PC-9 (cell line): ENCODE measurements at regions not wholly inside any gene's neighbourhood (a gene's known extent, or its start where the extent isn't known, plus 50 kb on each side); places are given as distances from the start of the nearest gene placed in this dataset.

Experiments used
- BruUV-seq: library from RNA; stranded (reverse); fragments of 400-500 nt; replicated peaks from 2 replicates; lab custom pipeline; 2021; lab: Mats Ljungman, UMichigan
- CTCF ChIA-PET: fragments of 300-600 bp; sonication (Branson Sonifier 250); formaldehyde crosslinking; loops from one replicate; lab custom pipeline; 2022; ENCODE audit warnings: antibody characterized with exemption; lab: Charles Lee
- POLR2A ChIA-PET: fragments of 300-600 bp; sonication (Branson Sonifier 250); formaldehyde crosslinking; loops from one replicate; lab custom pipeline; 2022; ENCODE audit warnings: antibody characterized with exemption; ENCODE audit not compliant: unreplicated experiment; lab: Charles Lee
- DNase-seq, 2 experiments: peaks; one replicate each; pipeline versions ENCODE4 v3.0.0 to v3.0.0-alpha.2; 2015 to 2022; ENCODE audit warnings: mixed read lengths in 1 of 2
- H2AFZ ChIP-seq: fragments of 200-600 bp; sonication (generic); 2 replicates; pipeline ENCODE4 v1.8.1; 2017; ENCODE audit warnings: antibody characterized with exemption
- H3F3A ChIP-seq: fragments of 200-600 bp; sonication (generic); 2 replicates; pipeline ENCODE4 v1.8.1; 2017; ENCODE audit warnings: antibody characterized with exemption, mild to moderate bottlenecking, low read depth; ENCODE audit not compliant: insufficient read depth
- H3K27ac ChIP-seq: fragments of 200-600 bp; sonication (generic); 2 replicates; pipeline ENCODE4 v1.6.1; 2016; ENCODE audit warnings: mixed run types
- H3K27me3 ChIP-seq: fragments of 200-600 bp; sonication (generic); 2 replicates; pipeline ENCODE4 v1.6.1; 2016; ENCODE audit warnings: low read depth, mixed run types; ENCODE audit not compliant: insufficient read depth
- H3K36me3 ChIP-seq: fragments of 200-600 bp; sonication (generic); 2 replicates; pipeline ENCODE4 v1.6.1; 2016; ENCODE audit warnings: low read depth, mixed run types
- H3K4me1 ChIP-seq: fragments of 200-600 bp; sonication (generic); replicated peaks from 2 replicates; pipeline ENCODE4 v1.6.1; 2016; ENCODE audit warnings: mixed run types; ENCODE audit not compliant: insufficient read depth
- H3K4me2 ChIP-seq: fragments of 200-600 bp; sonication (generic); 2 replicates; pipeline ENCODE4 v1.6.1; 2017; ENCODE audit warnings: mixed run types
- H3K4me3 ChIP-seq: fragments of 200-600 bp; sonication (generic); 2 replicates; pipeline ENCODE4 v1.6.1; 2016; ENCODE audit warnings: mixed run types
- H3K79me2 ChIP-seq: fragments of 200-600 bp; sonication (generic); 2 replicates; pipeline ENCODE4 v1.6.1; 2017; ENCODE audit warnings: low read depth, mixed run types
- H3K9me2 ChIP-seq: fragments of 200-600 bp; sonication (generic); 2 replicates; pipeline ENCODE4 v1.8.1; 2017; ENCODE audit warnings: mild to moderate bottlenecking; ENCODE audit not compliant: insufficient read depth
- H3K9me3 ChIP-seq: fragments of 200-600 bp; sonication (generic); 2 replicates; pipeline ENCODE4 v1.8.1; 2016; ENCODE audit warnings: low read depth; ENCODE audit not compliant: insufficient read depth
- H4K20me1 ChIP-seq: fragments of 200-600 bp; sonication (generic); 2 replicates; pipeline ENCODE4 v1.8.1; 2017; ENCODE audit not compliant: insufficient read depth
- EZH2 ChIP-seq: fragments of 200-600 bp; sonication (generic); IDR thresholded peaks from 2 replicates; pipeline ENCODE4 v1.8.0; 2017; ENCODE audit warnings: antibody characterized with exemption, low read depth
- intact Hi-C: fragments of 100-400 bp; cut with micrococcal nuclease; formaldehyde crosslinking; loops from one replicate; pipeline ENCODE4 v1.10.0; 2022; ENCODE audit not compliant: unreplicated experiment
- TF ChIP-seq, protein P1 (sequence below): fragments of 200-600 bp; sonication (generic); conservative IDR thresholded peaks from 2 replicates; pipeline ENCODE4 v1.6.1; 2017; ENCODE audit warnings: mixed run types, antibody characterized with exemption, mild to moderate bottlenecking, moderate library complexity

DNA sequence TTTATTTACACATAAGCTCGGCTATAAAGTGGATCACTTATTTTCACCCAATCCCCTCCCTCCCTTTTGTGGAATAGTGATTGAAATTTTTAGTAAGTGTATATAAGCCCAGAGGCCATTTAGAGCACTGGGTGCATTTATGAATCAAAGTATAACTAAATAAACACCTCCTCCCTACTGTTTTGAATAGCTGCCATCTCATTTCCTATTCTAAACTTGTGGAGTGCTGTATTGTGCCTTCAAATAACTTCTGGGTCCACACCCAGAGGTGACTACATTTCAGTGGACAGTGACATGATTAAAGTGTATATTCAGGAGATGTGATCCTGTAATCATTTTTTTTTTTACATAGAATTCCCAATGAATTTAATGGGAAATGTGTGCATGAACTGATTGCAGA lies 104.9 kb downstream of the TEX13C start:
- Histone ChIP-seq H3K27ac (no peak overlapping the region), H3K4me1 (no peaks in the 10 kb centered on the region), H3K4me3 (no peak overlapping the region), H3K9me2 (no peaks in the 10 kb centered on the region), H4K20me1 (no peaks in the 10 kb centered on the region), H3K9me3 (no peaks in the 10 kb centered on the region), H2AFZ (no peak overlapping the region), H3K27me3 (no peaks in the 10 kb centered on the region), H3K79me2 (no peaks in the 10 kb centered on the region), H3K4me2 (no peak overlapping the region), H3K36me3 (no peaks in the 10 kb centered on the region), H3F3A (no peaks in the 10 kb centered on the region)
- CTCF ChIA-PET, result no interaction called here
- intact Hi-C loops, result no loop called here
- BruUV-seq, result no TSS peak
- DNase-seq, result no peak
- POLR2A ChIA-PET, result no interaction called here
- TF ChIP-seq, protein P1, sequence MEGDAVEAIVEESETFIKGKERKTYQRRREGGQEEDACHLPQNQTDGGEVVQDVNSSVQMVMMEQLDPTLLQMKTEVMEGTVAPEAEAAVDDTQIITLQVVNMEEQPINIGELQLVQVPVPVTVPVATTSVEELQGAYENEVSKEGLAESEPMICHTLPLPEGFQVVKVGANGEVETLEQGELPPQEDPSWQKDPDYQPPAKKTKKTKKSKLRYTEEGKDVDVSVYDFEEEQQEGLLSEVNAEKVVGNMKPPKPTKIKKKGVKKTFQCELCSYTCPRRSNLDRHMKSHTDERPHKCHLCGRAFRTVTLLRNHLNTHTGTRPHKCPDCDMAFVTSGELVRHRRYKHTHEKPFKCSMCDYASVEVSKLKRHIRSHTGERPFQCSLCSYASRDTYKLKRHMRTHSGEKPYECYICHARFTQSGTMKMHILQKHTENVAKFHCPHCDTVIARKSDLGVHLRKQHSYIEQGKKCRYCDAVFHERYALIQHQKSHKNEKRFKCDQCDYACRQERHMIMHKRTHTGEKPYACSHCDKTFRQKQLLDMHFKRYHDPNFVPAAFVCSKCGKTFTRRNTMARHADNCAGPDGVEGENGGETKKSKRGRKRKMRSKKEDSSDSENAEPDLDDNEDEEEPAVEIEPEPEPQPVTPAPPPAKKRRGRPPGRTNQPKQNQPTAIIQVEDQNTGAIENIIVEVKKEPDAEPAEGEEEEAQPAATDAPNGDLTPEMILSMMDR, result no peak
- TF ChIP-seq EZH2, result no peak

DNA sequence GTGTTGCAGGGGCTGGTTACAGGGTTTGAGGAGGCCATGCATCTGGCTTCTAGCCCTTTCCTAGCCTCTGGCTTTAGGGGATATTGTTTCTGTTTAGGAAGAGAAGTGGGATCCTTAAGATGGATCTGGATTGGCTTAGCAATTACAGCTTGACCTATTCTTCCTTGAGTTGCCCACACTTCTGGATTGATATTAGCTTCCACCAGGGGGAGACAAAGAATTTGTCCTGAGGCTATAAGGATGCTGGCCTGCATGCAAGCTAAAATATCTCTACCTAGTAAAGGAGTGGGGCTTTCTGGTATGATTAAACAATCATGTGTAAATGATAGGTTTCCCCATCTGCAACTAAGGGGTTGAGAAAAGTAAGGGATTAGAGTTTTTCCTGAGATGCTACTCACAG lies 117.2 kb downstream of the TEX13C start:
- Histone ChIP-seq H3K4me3 (no peak overlapping the region), H3K27me3 (no peaks in the 10 kb centered on the region), H2AFZ (no peak overlapping the region), H3F3A (no peaks in the 10 kb centered on the region), H3K79me2 (no peaks in the 10 kb centered on the region), H3K9me2 (no peaks in the 10 kb centered on the region), H3K9me3 (no peaks in the 10 kb centered on the region), H3K27ac (no peak overlapping the region), H3K36me3 (no peaks in the 10 kb centered on the region), H4K20me1 (no peaks in the 10 kb centered on the region), H3K4me1 (no peaks in the 10 kb centered on the region), H3K4me2 (no peak overlapping the region)
- no peak for DNase-seq
- TF ChIP-seq EZH2, result no peak
- TF ChIP-seq, protein P1, result peak; percentile 69
- POLR2A ChIA-PET, result no interaction called here
- BruUV-seq, result no TSS peak
- intact Hi-C loops, result no loop called here
- CTCF ChIA-PET, result no interaction called here

DNA sequence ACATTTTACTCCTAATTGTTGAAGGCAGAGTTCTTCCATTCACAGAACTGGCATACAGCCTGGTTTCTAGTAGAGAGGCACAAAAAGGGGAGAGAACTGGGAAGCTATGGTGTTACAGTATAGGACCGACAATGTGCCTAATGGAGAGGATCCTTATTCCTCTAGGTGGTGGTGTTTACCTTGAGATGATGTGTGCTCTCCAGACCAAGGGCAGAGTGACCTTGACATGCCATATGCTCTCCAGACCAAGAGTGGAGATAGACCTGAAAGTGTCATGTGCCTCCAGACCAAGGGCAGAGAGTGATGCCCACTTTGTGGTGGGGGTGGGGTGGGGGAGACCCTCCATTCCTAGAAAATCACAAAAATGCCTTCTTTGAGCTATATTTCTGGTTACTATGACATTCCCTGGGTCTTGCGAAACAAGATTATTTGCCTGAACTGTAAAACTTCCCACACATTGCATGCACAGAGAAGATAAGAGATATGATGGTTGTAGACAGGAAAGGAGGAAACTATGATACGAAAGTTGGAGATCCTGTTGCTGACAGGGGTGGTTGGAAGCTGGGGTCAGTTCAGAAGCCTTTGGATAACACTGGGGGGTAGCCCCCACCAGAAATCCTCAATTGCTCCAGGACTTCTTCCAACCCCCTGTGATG lies 119.7 kb downstream of the TEX13C start:
- Histone ChIP-seq H3F3A (no peaks in the 10 kb centered on the region), H3K27me3 (no peaks in the 10 kb centered on the region), H3K4me3 (no peak overlapping the region), H3K9me3 (no peaks in the 10 kb centered on the region), H3K27ac (no peak overlapping the region), H3K4me2 (no peak overlapping the region), H3K9me2 (no peaks in the 10 kb centered on the region), H4K20me1 (no peaks in the 10 kb centered on the region), H3K4me1 (no peaks in the 10 kb centered on the region), H3K36me3 (no peaks in the 10 kb centered on the region), H2AFZ (no peak overlapping the region), H3K79me2 (no peaks in the 10 kb centered on the region)
- DNase-seq, result no peak
- intact Hi-C loops, result no loop called here
- ChIA-PET CTCF (no interaction called here), POLR2A (no interaction called here)
- TF ChIP-seq EZH2, result no peak
- TF ChIP-seq, protein P1, result no peak
- no TSS peak for BruUV-seq
